ENCODE measurements at regions not wholly inside any gene's neighbourhood (a gene's known extent, or its start where the extent isn't known, plus 50 kb on each side); places are given as distances from the start of the nearest gene placed in this dataset.
"Not testable (repeated sequence)": the region's sequence is repeated elsewhere in the genome, so short reads cannot be mapped to it uniquely, and the experiment has no call there.

DNA sequence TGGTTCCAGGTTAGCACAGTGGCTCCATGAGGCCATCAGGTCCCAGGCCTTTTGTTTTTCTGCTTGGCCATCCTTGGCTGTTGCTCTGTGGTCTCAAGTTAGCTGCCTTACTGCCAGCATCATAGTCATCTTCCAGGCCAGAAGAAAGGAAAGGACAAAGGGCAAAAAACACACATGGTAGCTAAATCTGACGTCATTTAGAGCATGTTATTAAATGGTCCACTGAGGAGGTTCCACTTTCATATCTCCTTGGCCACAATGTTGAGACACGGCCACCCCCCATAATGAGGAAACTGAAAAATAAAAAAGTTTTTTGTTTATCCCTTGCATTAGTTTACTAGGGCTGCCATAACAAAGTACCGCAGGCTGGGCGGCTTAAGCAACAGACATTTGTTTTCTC lies 106.4 kb upstream of the NIPBL start:
- no peak overlapping the region for H2AFZ ChIP-seq (ENCODE audit: low read length)
- H3K9me3 ChIP-seq (ENCODE audit: low read depth, low read length) = no peaks in the 10 kb centered on the region
- no peaks in the 10 kb centered on the region for H3K36me3 ChIP-seq (ENCODE audit: insufficient read depth, low read length)
- TF ChIP-seq, protein P1, sequence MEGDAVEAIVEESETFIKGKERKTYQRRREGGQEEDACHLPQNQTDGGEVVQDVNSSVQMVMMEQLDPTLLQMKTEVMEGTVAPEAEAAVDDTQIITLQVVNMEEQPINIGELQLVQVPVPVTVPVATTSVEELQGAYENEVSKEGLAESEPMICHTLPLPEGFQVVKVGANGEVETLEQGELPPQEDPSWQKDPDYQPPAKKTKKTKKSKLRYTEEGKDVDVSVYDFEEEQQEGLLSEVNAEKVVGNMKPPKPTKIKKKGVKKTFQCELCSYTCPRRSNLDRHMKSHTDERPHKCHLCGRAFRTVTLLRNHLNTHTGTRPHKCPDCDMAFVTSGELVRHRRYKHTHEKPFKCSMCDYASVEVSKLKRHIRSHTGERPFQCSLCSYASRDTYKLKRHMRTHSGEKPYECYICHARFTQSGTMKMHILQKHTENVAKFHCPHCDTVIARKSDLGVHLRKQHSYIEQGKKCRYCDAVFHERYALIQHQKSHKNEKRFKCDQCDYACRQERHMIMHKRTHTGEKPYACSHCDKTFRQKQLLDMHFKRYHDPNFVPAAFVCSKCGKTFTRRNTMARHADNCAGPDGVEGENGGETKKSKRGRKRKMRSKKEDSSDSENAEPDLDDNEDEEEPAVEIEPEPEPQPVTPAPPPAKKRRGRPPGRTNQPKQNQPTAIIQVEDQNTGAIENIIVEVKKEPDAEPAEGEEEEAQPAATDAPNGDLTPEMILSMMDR (IDR thresholded peaks at IDR 0.05; ENCODE audit: extremely low read depth, low read depth, low read length) = no peak
- H3K27ac ChIP-seq (ENCODE audit: low read depth, low read length) = no peak overlapping the region
- H4K20me1 ChIP-seq (ENCODE audit: insufficient read depth, low read length) = no peaks in the 10 kb centered on the region
- H3K4me1 ChIP-seq (ENCODE audit: insufficient read depth, low read length) = no peaks in the 10 kb centered on the region
- DNase-seq (ENCODE audit: insufficient read length, low spot score, missing footprints) = no peak
- H3K4me3 ChIP-seq (ENCODE audit: insufficient read depth, low read length) = no peak overlapping the region
- peaks cover 10% of the 10 kb centered on the region for H3K27me3 ChIP-seq (ENCODE audit: insufficient read depth, low read length)
- no peaks in the 10 kb centered on the region for H3K79me2 ChIP-seq (ENCODE audit: insufficient read depth, low read length)
- no peak overlapping the region for H3K4me2 ChIP-seq (ENCODE audit: insufficient read depth, low read length)

DNA sequence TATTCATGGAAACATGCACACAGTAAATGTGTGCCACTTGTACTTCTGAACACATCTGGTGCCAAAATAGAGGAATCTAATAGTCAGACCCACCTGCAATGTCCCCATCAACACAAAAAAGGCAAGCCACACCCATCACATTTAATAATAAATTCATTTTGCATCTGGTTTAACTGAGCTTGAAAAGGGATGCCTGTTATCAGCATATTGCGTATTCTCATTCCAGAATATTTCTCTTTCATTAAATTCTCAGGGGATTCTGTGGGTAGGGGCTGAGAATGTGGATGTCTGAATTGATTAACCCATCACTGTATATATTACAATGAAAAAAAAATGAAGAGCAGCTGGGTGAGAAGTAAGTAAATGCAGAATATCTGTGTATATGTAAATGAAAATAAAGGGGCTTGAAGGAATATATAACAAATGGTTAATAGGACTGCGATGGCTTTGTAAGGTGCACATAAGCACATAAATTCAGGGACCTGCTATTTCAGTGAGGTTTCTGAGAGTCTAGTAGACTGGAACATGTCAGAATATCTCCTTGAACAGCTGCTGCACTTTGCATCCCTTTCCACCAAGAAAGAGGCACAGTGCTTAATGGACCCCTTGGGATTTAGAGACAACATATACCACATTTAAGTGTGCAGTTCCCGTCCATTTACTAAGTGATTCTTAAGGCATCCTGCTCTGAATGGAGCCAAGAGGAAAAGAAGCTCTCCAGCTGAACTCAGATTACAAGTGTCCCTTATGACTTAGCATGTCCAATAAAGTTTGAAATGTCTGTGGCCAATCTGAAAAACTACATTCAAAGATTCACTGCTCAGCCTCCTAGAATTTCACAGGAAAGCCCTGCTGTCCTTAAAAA lies 104.1 kb upstream of the NIPBL start:
- no peak for DNase-seq (ENCODE audit: insufficient read length, low spot score, missing footprints)
- no peak overlapping the region for H3K27ac ChIP-seq (ENCODE audit: low read depth, low read length)
- H3K36me3 ChIP-seq (ENCODE audit: insufficient read depth, low read length) = no peaks in the 10 kb centered on the region
- H2AFZ ChIP-seq (ENCODE audit: low read length) = no peak overlapping the region
- H3K4me1 ChIP-seq (ENCODE audit: insufficient read depth, low read length) = no peaks in the 10 kb centered on the region
- no peaks in the 10 kb centered on the region for H4K20me1 ChIP-seq (ENCODE audit: insufficient read depth, low read length)
- no peak overlapping the region for H3K4me3 ChIP-seq (ENCODE audit: insufficient read depth, low read length)
- no peaks in the 10 kb centered on the region for H3K9me3 ChIP-seq (ENCODE audit: low read depth, low read length)
- H3K79me2 ChIP-seq (ENCODE audit: insufficient read depth, low read length) = no peaks in the 10 kb centered on the region
- TF ChIP-seq, protein P1 (IDR thresholded peaks at IDR 0.05; ENCODE audit: extremely low read depth, low read depth, low read length) = no peak
- H3K27me3 ChIP-seq (ENCODE audit: insufficient read depth, low read length) = peaks cover 6% of the 10 kb centered on the region
- no peak overlapping the region for H3K4me2 ChIP-seq (ENCODE audit: insufficient read depth, low read length)

DNA sequence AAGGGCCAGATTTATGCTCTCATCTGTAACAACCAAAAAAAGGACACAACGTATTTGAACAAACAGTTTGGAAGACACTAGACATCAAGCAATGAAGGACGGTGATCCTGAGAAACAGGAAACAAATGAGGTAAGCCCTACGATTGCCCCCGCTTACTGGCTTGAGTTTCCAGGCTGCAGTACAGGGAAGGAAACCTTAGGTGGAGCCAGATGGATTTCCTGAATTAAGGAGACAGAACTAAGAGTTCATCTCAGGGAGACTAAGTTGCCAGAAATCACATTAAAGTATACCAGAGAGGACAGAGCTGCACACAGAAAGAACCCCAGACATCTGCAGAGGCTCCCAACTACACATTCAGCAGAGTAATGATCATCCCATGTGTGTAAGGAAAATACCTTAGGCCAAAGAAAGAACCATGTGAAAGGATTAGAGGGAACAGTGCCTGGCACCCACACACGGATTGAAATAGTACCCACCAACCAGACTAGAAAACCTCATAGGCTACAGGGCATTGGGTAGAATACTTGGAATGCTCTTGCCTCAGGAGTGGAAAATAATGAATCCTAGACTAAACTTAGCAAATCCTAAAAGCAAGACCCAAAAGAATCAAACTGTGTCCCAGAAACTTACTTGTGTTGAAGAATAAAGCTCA lies 99.3 kb upstream of the NIPBL start:
- H3K79me2 ChIP-seq (ENCODE audit: insufficient read depth, low read length) = no peaks in the 10 kb centered on the region
- no peaks in the 10 kb centered on the region for H3K4me1 ChIP-seq (ENCODE audit: insufficient read depth, low read length)
- H3K4me2 ChIP-seq (ENCODE audit: insufficient read depth, low read length) = peak overlapping the region; percentile 48
- H3K9me3 ChIP-seq (ENCODE audit: low read depth, low read length) = peaks cover 2% of the 10 kb centered on the region
- peaks cover 6% of the 10 kb centered on the region for H3K27me3 ChIP-seq (ENCODE audit: insufficient read depth, low read length)
- no peak overlapping the region for H2AFZ ChIP-seq (ENCODE audit: low read length)
- H4K20me1 ChIP-seq (ENCODE audit: insufficient read depth, low read length) = no peaks in the 10 kb centered on the region
- peak; percentile 73 for DNase-seq (ENCODE audit: insufficient read length, low spot score, missing footprints)
- no peak overlapping the region for H3K4me3 ChIP-seq (ENCODE audit: insufficient read depth, low read length)
- TF ChIP-seq, protein P1 (IDR thresholded peaks at IDR 0.05; ENCODE audit: extremely low read depth, low read depth, low read length) = peak; percentile 48
- no peak overlapping the region for H3K27ac ChIP-seq (ENCODE audit: low read depth, low read length)
- H3K36me3 ChIP-seq (ENCODE audit: insufficient read depth, low read length) = no peaks in the 10 kb centered on the region

DNA sequence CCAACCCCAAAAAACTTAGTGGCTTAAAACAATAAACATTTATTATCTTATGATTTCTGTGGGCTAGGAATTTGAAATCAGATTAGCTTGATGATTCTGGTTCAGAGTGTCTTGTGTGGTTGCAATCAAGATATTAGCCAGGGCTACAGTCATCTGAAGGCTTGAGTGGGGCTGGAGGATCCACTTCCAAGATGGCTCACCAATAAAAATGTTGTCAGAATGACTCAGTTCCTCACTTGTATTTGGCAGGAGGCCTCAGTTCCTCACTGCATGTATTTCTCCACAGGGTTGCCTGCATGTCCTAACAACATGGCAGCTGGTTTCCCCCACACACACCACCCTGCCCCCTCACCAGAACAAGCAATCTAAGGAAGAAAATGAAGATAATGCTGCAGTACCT lies 98.2 kb upstream of the NIPBL start:
- Histone ChIP-seq H4K20me1 (ENCODE audit: insufficient read depth, low read length) (no peaks in the 10 kb centered on the region), H3K9me3 (ENCODE audit: low read depth, low read length) (peaks cover 2% of the 10 kb centered on the region), H3K36me3 (ENCODE audit: insufficient read depth, low read length) (no peaks in the 10 kb centered on the region), H3K27ac (ENCODE audit: low read depth, low read length) (no peak overlapping the region), H3K27me3 (ENCODE audit: insufficient read depth, low read length) (peaks cover under 1% of the 10 kb centered on the region), H3K4me1 (ENCODE audit: insufficient read depth, low read length) (no peaks in the 10 kb centered on the region), H2AFZ (ENCODE audit: low read length) (no peak overlapping the region), H3K79me2 (ENCODE audit: insufficient read depth, low read length) (no peaks in the 10 kb centered on the region), H3K4me2 (ENCODE audit: insufficient read depth, low read length) (no peak overlapping the region), H3K4me3 (ENCODE audit: insufficient read depth, low read length) (no peak overlapping the region)
- TF ChIP-seq, protein P1 (IDR thresholded peaks at IDR 0.05; ENCODE audit: extremely low read depth, low read depth, low read length) = no peak
- no peak for DNase-seq (ENCODE audit: insufficient read length, low spot score, missing footprints)

DNA sequence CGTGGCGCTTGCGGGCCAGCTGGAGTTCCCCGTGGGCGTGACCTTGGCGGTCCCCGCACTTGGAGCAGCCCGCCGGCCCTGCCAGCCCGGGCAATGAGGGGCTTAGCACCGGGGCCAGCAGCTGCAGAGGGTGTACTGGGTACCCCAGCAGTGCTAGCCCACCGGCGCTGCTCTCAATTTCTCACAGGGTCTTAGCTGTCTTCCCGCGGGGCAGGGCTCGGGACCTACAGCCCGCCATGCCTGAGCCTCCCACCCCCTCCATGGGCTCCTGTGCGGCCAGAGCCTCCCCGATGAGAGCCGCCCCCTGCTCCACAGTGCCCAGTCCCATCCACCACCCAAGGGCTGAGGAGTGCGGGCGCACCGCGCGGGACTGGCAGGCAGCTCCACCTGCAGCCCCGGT lies 94.0 kb upstream of the NIPBL start:
- not testable (repeated sequence) for H3K27ac ChIP-seq (ENCODE audit: low read depth, low read length); H3K27me3 ChIP-seq (ENCODE audit: insufficient read depth, low read length); DNase-seq (ENCODE audit: insufficient read length, low spot score, missing footprints)

More for the DNA sequence above, 94.0 kb upstream of the NIPBL start:
- H3K79me2 ChIP-seq (ENCODE audit: insufficient read depth, low read length); H3K9me3 ChIP-seq (ENCODE audit: low read depth, low read length); H3K36me3 ChIP-seq (ENCODE audit: insufficient read depth, low read length); H4K20me1 ChIP-seq (ENCODE audit: insufficient read depth, low read length); H3K4me1 ChIP-seq (ENCODE audit: insufficient read depth, low read length); H3K4me3 ChIP-seq (ENCODE audit: insufficient read depth, low read length); H2AFZ ChIP-seq (ENCODE audit: low read length); H3K4me2 ChIP-seq (ENCODE audit: insufficient read depth, low read length): not testable (repeated sequence)

All from osteoblast (primary cell).